ENCODE measurements at regions not wholly inside any gene's neighbourhood (a gene's known extent, or its start where the extent isn't known, plus 50 kb on each side); places are given as distances from the start of the nearest gene placed in this dataset.
A peak's percentile ranks its signal among the peaks of the same experiment; 100 is the strongest.

GRCh38 chr20:58011947-58012610 lies 216.4 kb downstream of the ANKRD60 start:
- H3K27me3 Mint-ChIP-seq (ENCODE audit: low read depth), result peaks cover 7% of the 10 kb centered on the region

More at GRCh38 chr20:58011947-58012610, 216.4 kb downstream of the ANKRD60 start:
- H3K79me2 ChIP-seq (ENCODE audit: insufficient read depth, low read length), result no peaks in the 10 kb centered on the region
- H3K9me3 ChIP-seq (ENCODE audit: control insufficient read depth, low read depth, low read length), result no peaks in the 10 kb centered on the region
- no peaks in the 10 kb centered on the region for H3K4me1 ChIP-seq (ENCODE audit: insufficient read depth, low read length)
- no peak overlapping the region for H3K23ac ChIP-seq (ENCODE audit: insufficient read length, low read depth, low read length)
- H2BK12ac ChIP-seq (ENCODE audit: insufficient read length, low read depth, low read length), result no peak overlapping the region
- Mint-ChIP-seq H3K27ac (no peak overlapping the region), H3K4me1 (peaks cover 10 to 15% of the 10 kb centered on the region in 2 experiments), H3K4me3 (no peak overlapping the region), H3K9me3 (peaks cover 3 to 8% of the 10 kb centered on the region in 2 experiments; a peak in 4 of 5 replicates), H3K36me3 (ENCODE audit: insufficient read depth in 1 of 3, low read depth in 3 of 3) (peaks cover 0 to 2% (median 0%) of the 10 kb centered on the region in 3 experiments; a peak in 2 of 7 replicates)
- peak; percentile 23 for DNase-seq
- no peak overlapping the region for H3K4ac ChIP-seq (ENCODE audit: low read depth, low read length)
- no peak overlapping the region for H3K4me2 ChIP-seq (ENCODE audit: insufficient read depth, insufficient read length, low read length)
- no peak overlapping the region for H2BK20ac ChIP-seq (ENCODE audit: low read depth, low read length, poor library complexity, severe bottlenecking)
- H3K23me2 ChIP-seq (ENCODE audit: insufficient read length, low read depth, low read length, poor library complexity, severe bottlenecking), result no peaks in the 10 kb centered on the region
- no CpG with 5 or more reads among the region's 11 CpGs for WGBS (ENCODE audit: extremely low coverage, insufficient read length, low lambda C conversion rate)
- H2BK5ac ChIP-seq (ENCODE audit: insufficient read length, low read length), result no peak overlapping the region
- H2AK5ac ChIP-seq (ENCODE audit: insufficient read length, low read length), result no peak overlapping the region
- no peak overlapping the region for H3K27ac ChIP-seq (ENCODE audit: insufficient read length, low read depth, low read length)
- no peak overlapping the region for H3K9ac ChIP-seq (ENCODE audit: extremely low read depth, insufficient read length, low read length)
- H3T11ph ChIP-seq (ENCODE audit: low read length), result no peak overlapping the region
- H2BK15ac ChIP-seq (ENCODE audit: low read depth, low read length), result no peak overlapping the region
- H3K18ac ChIP-seq (ENCODE audit: insufficient read length, low read depth, low read length), result no peak overlapping the region
- no peaks in the 10 kb centered on the region for H4K20me1 ChIP-seq (ENCODE audit: control insufficient read depth, insufficient read depth, insufficient read length)
- no peak overlapping the region for H3K14ac ChIP-seq (ENCODE audit: insufficient read depth, low read length)
- no peak for TF ChIP-seq CTCF (conservative IDR thresholded peaks at IDR 0.05)
- no peak overlapping the region for H2BK120ac ChIP-seq (ENCODE audit: low read depth, low read length, poor library complexity, severe bottlenecking)
- H3K27me3 ChIP-seq (ENCODE audit: insufficient read depth, low read length), result no peaks in the 10 kb centered on the region
- H4K8ac ChIP-seq (replicated peaks; ENCODE audit: insufficient read length, low read depth, low read length), result no peak overlapping the region
- no peak overlapping the region for H2AFZ ChIP-seq (ENCODE audit: low read length)
- H4K5ac ChIP-seq (ENCODE audit: insufficient read length, low read depth, low read length), result no peak overlapping the region
- no peak overlapping the region for H4K91ac ChIP-seq (ENCODE audit: insufficient read length, low read depth, low read length)
- no peak overlapping the region for H3K56ac ChIP-seq (ENCODE audit: insufficient read length, low read depth, low read length)
- no peaks in the 10 kb centered on the region for H3K79me1 ChIP-seq (ENCODE audit: insufficient read depth, low read depth, low read length, poor library complexity, severe bottlenecking)
